HT-29 (cell line): ENCODE measurements at regions not wholly inside any gene's neighbourhood (a gene's known extent, or its start where the extent isn't known, plus 50 kb on each side); places are given as distances from the start of the nearest gene placed in this dataset.
"Not testable (repeated sequence)": the region's sequence is repeated elsewhere in the genome, so short reads cannot be mapped to it uniquely, and the experiment has no call there.

Experiments used
- DNase-seq: peaks from one replicate; pipeline ENCODE4 v3.0.0-alpha.2; 2015; ENCODE audit warnings: low spot score

DNA sequence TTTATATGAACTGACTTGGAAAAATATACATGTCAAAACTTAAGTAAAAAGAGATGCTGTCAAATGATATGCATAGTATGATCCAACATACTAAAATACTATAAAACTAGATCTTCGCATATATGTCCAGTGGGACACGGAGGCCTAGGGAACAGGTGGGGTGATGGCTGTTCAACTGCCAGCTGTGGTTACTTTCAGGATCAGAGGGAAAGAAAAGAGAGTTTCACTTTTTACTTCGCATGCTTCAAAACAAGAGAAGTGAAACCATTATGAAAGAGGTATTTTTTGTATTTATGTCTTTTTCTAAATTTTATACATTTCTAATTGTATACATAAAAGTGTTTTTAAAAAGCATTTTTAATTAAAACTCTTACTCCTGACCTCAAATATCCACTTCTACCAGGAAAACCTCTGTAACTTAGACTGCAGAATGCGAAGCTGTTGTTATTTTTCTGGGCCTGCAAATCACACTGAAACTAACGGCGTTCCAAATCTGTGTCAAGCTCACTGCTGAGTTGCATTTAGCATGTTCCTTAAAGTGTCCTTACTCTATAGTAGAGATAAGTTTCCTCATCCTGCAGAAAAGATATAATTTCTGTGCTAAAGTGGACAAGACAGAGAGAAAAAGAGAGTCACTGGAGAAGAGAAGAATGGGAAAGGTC lies 97.8 kb upstream of the SLC35G4 start:
- no peak for DNase-seq

DNA sequence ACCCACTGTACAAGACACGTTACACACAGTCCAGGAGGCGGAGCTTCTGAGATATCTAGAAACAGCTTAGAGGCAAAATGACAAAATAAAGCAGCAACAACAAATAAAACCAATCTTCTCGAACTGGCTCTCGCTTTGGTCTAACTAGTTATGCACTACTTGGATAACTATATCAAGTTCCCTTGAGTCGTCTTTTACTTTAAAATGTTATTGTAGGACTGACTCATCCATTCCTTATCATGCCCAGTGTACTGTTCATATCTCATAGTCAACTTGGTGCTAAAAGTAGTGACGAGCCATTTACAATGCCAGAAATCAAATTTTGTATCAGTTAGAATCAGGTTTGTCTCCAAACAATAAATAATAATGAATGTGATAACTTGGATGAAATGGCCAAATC lies 102.5 kb upstream of the SLC35G4 start:
- no peak for DNase-seq

DNA sequence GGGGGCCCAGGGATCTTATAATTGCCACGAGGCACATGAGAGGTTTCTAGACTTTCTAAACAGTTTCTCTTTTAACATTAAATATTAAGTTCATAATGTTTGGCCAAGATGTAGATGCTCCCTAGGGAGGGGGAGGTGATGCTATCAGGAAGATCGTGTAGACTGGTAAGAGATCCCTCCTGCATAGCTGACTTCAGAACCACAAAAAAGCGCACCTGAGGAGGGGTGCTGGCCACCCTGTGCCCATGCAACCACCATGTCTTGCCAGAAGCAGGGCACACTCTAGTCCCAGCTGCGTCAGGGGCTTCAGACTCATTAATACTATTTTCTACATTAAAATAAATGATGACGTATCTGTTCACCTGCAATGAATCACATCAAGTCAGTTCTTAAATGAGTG lies 103.4 kb upstream of the SLC35G4 start:
- DNase-seq, result no peak

DNA sequence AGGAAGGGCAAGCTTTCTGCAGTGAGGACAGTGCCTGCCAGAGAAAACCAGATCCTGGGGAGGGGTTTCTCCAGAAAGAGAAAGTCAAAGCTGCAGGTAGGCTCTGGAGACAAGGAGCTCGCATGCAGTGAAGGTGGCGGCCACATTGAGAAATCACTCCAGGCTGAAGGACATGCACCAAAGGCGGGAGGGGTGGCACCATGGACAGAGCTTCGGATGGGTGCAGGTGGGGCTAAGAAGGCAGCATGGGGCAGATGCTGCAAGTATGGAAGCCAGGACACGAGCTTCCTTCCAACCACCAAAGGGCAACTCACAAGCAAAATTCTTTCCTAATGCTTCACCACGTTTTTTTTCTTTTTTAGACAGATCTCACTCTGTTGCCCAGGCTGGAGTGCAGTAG lies 104.4 kb upstream of the SLC35G4 start:
- no peak for DNase-seq

DNA sequence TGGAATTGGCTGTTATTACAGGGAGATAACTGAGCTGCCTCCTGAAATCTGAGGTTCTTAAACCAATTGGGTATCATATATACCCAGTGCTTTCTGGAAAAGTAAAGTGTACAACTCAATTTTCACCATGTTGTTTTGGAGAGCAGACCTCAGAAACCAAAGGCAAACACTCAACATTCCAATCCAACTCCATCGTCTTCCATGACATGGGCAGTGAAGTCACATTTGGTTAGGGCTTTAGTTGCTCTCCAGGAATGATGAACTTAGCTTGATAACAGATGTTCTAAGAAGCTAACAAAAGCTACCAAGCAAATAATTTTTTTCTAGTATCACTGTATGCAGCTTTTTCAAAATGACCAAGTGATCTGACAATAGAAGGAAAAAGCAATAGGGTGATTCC lies 107.0 kb upstream of the SLC35G4 start:
- no peak for DNase-seq

DNA sequence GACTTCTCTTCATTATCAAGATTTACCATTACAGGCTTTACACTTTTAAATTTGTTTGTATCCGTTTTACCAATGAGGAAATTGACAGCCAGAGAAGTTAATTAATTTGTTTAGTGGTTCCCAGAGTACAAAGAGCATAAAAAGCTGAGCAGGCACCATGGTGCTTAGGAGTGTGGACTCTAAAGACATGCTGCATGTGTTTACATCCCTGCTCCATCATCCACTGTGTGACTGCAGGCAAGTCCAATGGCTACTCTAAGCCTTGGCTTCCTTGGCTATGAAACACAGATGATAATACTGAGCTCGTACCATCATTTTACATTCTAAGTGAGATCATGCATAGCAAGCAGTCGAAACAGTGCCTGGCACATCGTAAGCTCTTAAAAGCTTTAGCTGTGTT lies 108.0 kb upstream of the SLC35G4 start:
- DNase-seq, result no peak

DNA sequence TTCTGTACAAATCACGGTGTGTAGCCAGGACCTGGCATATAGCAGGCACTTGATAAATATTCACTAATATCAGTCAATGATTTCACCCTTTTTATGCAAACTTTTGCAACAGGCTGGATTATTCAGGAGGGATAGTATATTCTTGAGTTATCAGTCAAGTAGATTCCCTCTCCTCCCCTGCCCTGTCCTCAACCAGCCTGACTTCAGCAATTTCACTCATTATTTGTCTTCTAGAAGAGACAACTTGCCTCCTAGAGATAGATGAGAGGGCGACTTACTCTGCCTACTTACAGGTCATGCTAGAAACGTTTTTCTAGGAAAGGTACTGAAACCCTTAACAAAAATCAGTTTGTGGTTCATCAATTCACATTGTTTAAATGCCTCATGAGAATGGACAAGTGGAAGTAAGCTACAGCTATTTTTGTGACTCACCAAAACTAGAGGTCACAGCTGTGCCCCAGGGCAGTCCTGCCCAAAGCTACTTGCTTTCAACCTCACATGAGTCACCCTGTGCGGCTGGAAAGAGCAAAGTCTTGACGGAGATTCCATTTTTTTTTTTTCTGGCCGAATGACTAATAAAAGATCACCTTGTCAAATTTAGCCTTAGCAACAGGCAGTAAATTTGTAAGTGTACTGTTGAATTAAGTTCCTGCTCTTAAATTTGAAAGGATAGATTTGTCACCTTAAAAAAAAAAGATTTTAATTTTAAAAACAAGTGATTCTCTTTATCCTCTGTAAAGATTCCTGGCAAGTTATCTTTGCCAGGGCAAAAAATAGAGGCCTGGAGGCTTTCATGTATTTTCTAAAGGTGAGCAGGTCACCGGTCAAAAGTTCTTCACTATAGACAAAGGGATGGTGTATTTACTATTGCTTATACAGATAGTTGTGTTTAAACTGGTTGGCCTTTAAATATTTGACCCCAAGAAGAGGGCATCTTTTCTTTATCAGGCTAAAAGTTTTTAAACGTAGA lies 109.0 kb upstream of the SLC35G4 start:
- DNase-seq, result peak; percentile 78

DNA sequence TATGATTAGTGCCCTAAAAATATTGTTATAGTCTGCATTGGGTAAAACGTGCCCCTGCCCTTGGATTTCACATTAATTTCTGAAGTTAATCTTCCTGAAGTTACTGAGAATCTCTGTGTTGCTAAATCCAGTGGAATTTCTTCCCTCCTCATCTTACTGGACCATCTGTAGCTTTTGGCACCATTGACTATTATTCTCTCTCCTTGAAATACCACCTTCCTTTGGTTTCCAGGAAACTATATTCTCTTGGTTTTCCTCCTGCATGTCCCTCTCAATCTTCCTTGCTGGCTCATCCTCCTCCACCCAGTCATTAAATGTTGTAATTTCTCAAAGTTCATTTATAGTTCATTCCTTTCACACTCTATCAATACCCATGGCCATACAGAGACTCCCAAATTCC lies 110.6 kb upstream of the SLC35G4 start:
- no peak for DNase-seq

DNA sequence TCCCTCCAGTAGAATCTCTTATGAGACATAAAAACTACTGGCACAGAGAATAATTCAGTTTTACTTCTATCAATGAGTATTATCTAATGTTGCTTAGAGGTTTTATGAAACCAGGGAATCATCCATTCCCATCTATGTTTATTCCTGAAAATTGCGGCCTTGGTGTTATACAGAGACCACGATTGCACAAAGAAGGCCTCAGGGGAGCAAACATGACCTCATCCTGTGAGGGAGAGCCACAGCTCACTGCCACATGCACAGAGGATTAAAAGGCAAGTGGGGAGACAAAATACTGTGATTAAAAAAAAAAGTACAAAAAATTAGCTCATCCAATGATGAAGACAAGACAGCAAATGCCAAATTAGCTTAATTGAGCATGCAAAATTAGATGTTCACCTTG lies 111.8 kb upstream of the SLC35G4 start:
- no peak for DNase-seq

DNA sequence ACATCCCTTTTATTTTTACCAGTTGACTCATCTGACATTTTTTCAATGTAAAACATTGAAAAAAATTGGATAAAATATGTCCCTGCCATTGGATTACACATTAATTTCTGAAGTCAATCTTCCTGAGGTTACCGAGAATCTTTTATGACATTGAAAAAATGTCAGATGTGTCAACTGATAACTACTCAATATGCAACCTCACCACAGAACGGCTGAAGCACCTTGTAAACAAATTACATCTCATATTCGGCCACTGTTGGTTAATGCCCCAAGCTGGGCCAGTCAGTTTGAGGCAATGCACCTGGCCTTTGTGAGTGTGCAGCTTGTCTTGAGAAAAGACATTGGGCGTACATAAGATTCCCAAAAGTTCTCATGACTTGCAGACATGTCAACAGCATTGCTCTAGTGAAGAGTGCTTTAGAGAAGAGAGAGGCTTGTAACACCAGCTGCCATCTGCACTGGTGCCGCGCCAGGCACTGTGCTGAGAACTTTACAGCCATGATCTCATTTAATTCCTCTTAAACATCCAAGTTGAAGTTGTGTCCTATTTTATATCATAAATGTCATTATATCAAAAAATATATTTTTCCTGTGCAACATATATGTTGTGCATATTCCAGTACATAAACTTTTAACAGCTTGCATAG lies 112.7 kb upstream of the SLC35G4 start:
- no peak for DNase-seq

DNA sequence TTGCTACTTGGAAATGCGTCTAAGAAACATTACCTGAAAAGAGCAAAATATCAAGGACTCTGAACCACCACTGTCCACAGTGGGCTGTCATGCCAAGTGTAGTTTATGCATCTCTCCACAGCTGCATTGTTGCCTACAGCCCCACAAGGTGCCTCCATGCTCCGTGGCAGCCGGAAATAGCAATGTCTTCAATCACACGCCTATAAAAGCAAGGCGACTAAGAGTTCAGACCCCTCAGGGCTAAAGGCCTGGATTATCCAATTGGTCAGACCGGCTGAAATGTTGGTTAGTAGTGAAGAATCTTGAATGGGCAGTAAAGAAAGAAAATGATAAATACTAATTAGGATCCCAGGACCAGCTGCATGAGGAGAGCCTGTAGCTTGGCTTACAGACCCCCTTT lies 114.0 kb upstream of the SLC35G4 start:
- no peak for DNase-seq

DNA sequence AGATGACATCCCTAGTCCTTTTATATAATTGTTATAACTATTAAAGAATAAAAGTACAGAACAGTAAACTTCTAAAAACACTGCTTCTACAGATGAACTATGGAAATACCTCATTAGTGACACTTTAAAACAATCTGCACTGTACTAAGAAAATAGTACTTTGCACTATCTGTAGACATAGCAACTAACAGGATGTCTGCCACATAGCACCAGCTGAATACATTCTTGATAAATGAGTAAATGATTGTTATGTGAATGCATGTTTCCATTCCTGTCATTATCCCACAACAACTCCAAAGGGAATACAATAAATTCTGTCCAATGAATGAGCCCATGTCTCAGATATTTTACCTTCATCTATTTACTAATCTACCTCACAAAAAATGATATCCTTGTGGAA lies 115.3 kb upstream of the SLC35G4 start:
- no peak for DNase-seq

DNA sequence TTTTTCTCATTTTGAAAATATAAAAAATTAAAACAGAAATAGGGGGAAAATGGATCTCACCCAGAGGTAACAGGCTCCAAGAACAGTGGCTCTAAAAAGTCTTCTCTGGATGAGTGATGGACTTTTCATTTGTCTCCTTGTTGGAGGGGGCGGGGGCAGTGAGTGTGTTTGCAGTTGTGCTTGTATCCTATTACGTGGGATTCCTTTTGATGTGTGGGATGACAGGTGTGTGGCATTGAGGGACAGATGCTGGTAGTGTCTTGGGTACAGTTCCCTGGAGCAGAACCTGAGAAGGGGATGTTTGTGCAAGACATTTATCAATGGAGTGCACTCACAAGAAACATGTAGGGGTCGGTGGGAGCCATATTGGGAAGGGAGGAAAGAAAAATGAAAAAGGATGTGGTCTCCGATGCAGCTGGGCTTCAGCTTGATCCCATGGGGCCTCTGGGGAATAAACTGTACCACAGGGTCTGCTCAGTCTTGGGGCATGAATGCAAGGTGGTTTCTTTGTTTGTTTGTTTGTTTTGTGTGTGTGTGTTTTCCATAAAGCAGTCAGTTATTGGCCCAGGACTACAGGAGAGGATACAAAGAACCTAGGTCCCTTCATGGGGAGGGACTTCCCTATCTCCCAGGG lies 120.0 kb upstream of the SLC35G4 start:
- DNase-seq, result no peak

DNA sequence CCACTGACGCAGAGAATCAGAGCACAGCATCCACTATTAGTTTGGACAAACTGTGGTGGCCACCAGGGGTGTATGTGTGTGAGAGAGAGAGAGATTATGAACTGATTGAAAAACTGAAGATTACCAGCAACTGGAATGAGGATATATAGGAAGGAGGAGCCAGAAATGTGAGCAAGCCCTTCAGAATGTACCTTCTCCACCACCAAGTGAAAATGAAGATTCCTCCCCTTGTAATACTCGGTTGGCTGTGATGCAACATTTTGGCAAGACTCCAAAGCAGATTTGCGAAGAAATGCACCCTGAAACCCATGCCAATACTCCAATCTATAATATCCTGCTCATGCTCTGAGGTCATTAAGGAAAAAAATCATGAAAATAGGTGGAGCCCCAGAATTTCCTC lies 121.2 kb upstream of the SLC35G4 start:
- DNase-seq, result no peak

DNA sequence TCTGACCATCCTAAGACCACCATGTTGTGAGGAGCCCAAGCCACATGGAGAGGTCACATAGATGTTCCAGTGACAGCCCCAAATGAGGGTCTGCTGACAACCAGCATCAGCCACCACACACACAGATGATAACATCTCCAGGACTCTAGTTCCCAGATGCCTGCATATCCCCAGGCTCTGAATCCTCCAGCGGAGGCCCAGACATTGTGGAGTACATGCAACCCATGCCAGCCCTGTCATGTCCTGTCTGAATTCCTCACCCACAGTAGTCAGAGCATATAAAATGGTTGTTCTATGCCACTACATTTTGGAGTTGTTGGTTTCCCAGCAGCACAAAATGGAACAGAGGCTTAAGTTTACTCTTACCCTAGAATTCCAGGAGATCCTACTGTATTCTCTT lies 122.0 kb upstream of the SLC35G4 start:
- DNase-seq, result no peak

DNA sequence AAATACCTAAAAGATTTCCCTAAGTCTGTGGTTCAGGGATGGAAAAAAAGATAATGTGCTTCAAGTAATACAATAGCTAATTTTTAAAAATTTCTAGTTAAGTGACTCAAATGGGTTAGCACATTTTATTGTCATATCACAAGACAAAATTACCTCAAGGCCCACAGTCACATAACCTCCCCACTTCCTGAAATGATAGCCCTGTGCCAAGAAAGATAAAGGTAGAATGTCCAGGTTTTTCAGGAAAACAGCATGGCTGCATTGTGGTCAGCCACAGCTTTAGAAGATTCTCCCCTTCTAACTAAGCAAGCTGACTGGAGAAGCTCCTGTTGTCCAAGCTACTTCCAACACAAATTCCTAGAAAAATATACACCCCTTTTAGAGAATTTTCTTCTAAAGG lies 127.1 kb upstream of the SLC35G4 start:
- no peak for DNase-seq

DNA sequence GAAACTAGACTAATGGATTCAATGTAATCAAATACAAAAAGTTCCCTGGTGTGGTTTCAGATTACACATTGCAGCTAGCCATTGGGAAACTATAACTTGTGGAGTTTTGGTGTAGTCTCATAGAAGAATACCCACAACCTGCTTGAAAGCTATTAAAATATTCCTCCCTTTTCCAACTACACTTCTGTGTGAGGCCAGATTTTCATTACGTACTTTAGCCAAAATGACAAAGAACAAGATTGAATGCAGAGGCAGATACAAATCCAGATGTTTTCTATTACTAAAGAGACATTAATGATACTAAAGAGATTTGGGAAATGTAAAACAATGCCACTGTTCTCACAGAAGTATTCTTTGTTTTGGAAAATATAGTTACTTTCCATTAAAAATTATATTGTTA lies 128.7 kb upstream of the SLC35G4 start:
- DNase-seq, result no peak

DNA sequence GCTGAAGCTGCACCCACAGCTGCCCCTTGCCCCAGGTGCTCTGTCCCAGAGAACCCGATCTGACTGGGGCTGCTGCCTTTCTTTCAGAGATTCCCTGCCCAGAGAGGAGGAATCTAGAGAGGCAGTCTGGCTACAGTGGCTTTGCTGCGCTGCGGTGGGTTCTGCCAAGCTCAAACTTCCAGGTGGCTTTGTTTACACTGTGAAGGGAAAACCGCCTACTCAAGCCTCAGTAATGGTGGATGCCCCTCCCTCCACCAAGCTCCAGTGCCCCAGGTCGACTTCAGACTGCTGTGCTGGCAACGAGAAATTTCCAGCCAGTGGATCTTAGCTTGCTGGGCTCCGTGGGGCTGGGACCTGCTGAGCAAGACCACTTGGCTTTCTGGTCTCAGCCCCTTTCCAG lies 130.4 kb upstream of the SLC35G4 start:
- DNase-seq, result not testable (repeated sequence)

DNA sequence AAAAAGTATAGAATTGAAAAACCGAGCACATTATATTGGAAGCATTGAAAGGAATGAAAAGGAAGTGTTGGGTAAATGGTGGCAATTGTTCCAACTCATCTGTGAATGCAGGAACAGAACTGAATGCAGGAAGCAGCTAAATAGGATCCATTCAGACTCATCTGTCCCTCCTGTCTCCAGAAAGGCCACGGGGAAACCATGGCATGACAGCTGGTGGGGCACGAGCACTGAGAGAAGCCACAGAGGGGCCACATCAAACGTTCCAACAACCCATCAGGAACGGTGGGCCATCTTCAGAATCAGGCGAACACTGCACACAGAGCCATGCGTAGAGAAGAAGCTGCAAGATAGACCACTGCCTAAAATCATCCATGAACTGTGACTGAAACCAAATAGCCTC lies 138.5 kb upstream of the SLC35G4 start:
- DNase-seq, result no peak

DNA sequence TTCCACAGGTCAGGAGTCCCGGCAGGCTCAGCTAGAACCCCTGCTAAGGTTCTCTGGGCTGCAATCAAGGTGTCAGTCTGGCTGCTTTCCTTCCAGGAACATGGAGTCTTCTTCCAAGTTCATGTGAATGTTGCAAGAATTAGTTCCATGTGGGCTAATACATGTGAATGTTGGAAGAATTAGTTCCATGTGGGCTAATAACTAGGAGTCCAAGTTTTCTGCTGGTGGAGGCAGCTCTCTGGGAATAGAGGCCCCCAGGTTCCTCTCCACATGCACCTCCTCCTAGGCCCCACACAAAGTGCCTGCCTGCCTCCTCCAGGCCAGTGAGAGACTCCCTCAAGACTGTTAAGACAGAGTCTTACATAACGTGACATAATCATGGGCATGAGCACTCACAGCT lies 140.8 kb upstream of the SLC35G4 start:
- no peak for DNase-seq

DNA sequence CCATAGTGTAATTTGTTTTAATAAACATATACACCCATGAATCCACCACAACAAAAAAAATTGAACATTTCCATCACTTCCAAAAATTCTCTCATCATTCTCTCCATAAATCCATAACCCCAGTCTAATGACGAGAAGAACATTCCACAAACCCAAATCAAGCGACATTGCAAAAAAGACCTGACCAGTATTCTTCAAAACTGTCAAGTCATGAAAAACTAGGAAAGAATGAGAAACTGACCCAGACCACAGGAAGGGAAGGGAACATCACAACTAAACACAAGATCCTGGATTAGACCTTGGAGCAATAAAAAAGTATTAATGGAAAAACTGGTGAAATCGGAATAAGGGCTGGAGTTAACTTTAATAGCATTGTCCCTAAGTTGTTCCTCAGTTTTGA lies 141.3 kb upstream of the SLC35G4 start:
- DNase-seq, result no peak

DNA sequence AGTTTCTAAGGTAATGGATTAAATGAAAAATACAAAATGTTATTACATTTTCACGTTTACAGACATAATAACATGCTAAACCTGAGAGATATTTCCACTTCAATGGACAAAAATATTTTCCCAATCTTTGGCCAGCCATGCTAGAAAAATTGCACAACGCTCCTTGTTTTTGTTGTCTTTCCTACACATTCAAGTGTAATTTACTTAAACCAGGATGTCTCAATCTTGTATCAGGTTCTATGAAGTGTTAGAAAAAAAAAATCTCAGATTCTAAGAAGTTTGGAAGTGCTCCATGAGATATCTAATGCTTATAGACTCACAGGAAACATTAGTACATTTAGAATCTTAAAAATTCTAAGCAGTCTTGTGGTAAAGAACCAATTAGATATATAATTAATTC lies 141.8 kb upstream of the SLC35G4 start:
- no peak for DNase-seq
